ENCODE measurements at regions not wholly inside any gene's neighbourhood (a gene's known extent, or its start where the extent isn't known, plus 50 kb on each side); places are given as distances from the start of the nearest gene placed in this dataset.

DNA sequence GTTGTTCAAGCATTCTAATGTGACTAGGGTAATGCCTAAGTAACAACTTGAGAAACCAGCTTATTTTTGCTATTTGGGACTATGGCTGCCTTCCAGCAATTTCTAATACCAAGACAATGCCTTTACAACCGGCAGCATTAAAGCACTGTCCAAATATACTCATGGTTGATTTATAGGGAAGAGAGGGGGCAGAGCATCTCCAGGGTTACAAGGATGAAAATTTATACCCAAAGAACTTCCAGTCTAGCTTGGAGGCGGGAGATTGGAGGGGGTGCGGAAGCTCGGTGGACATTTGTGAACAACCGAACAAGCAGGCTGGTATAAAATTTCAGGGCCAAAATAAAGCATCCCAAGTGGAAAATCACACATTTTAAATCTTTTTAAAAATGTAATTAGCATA is 79.4 kb upstream of the FOXN2 start:
- Histone ChIP-seq H3K4me1 (no peaks in the 10 kb centered on the region), H3K36me3 (ENCODE audit: control insufficient read depth, insufficient read depth, low read length) (no peaks in the 10 kb centered on the region), H3K4me3 (ENCODE audit: low read depth, low read length) (no peak overlapping the region), H3K9me3 (no peaks in the 10 kb centered on the region), H3K27me3 (replicated peaks; ENCODE audit: control insufficient read depth, insufficient read depth, low read length) (no peaks in the 10 kb centered on the region)
- POLR2A ChIA-PET = no interaction called here
- H3K4me1 Mint-ChIP-seq (ENCODE audit: low read depth, unreplicated experiment) = peaks cover 6% of the 10 kb centered on the region
- CTCF ChIA-PET = no interaction called here
- no peak for DNase-seq
- intact Hi-C loops (cut with micrococcal nuclease; ENCODE audit: unreplicated experiment) = no loop called here
- no peaks in the 10 kb centered on the region for H3K9me3 Mint-ChIP-seq (ENCODE audit: unreplicated experiment)
- no peaks in the 10 kb centered on the region for H3K36me3 Mint-ChIP-seq (ENCODE audit: insufficient read depth, unreplicated experiment)
- TF ChIP-seq, protein P1, sequence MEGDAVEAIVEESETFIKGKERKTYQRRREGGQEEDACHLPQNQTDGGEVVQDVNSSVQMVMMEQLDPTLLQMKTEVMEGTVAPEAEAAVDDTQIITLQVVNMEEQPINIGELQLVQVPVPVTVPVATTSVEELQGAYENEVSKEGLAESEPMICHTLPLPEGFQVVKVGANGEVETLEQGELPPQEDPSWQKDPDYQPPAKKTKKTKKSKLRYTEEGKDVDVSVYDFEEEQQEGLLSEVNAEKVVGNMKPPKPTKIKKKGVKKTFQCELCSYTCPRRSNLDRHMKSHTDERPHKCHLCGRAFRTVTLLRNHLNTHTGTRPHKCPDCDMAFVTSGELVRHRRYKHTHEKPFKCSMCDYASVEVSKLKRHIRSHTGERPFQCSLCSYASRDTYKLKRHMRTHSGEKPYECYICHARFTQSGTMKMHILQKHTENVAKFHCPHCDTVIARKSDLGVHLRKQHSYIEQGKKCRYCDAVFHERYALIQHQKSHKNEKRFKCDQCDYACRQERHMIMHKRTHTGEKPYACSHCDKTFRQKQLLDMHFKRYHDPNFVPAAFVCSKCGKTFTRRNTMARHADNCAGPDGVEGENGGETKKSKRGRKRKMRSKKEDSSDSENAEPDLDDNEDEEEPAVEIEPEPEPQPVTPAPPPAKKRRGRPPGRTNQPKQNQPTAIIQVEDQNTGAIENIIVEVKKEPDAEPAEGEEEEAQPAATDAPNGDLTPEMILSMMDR (IDR thresholded peaks at IDR 0.05; ENCODE audit: insufficient read depth in 1 of 2, low read depth in 1 of 2, low read length in 1 of 2, severe bottlenecking in 1 of 2, unreplicated experiment in 1 of 2) = no peak
- no peaks in the 10 kb centered on the region for H3K27me3 Mint-ChIP-seq (ENCODE audit: insufficient read depth, unreplicated experiment)
- BruUV-seq (replicated peaks) = no TSS peak
- H3K4me3 Mint-ChIP-seq (ENCODE audit: unreplicated experiment) = no peak overlapping the region
- H3K27ac Mint-ChIP-seq (ENCODE audit: unreplicated experiment) = no peak overlapping the region

DNA sequence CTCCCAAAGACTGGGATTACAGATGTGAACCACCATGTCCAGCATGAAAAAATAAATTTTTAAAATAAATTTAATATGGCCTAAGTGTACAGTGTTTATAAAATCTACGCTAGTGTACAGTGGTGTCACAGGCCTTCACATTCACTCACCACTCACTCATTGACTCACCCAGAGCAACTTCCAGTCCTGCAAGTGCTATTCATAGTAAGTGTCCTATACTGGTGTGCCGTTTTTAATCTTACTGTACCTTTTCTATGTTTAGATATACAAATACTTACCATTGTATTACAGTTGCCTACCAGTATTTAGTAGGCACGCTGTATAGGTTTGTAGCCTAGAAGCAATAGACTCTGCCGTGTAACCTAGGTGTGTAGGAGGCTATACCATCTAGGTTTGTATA is 76.1 kb upstream of the FOXN2 start:
- no peaks in the 10 kb centered on the region for H3K9me3 Mint-ChIP-seq (ENCODE audit: unreplicated experiment)
- CTCF ChIA-PET = no interaction called here
- TF ChIP-seq, protein P1 (IDR thresholded peaks at IDR 0.05; ENCODE audit: insufficient read depth in 1 of 2, low read depth in 1 of 2, low read length in 1 of 2, severe bottlenecking in 1 of 2, unreplicated experiment in 1 of 2) = no peak
- H3K36me3 Mint-ChIP-seq (ENCODE audit: insufficient read depth, unreplicated experiment) = no peaks in the 10 kb centered on the region
- no peak overlapping the region for H3K27ac Mint-ChIP-seq (ENCODE audit: unreplicated experiment)
- intact Hi-C loops (cut with micrococcal nuclease; ENCODE audit: unreplicated experiment) = no loop called here
- no peaks in the 10 kb centered on the region for H3K4me1 ChIP-seq
- no peaks in the 10 kb centered on the region for H3K36me3 ChIP-seq (ENCODE audit: control insufficient read depth, insufficient read depth, low read length)
- POLR2A ChIA-PET = no interaction called here
- no peaks in the 10 kb centered on the region for H3K9me3 ChIP-seq
- BruUV-seq (replicated peaks) = no TSS peak
- no peaks in the 10 kb centered on the region for H3K27me3 Mint-ChIP-seq (ENCODE audit: insufficient read depth, unreplicated experiment)
- H3K4me3 ChIP-seq (ENCODE audit: low read depth, low read length) = no peak overlapping the region
- no peak overlapping the region for H3K4me3 Mint-ChIP-seq (ENCODE audit: unreplicated experiment)
- DNase-seq = no peak
- H3K27me3 ChIP-seq (replicated peaks; ENCODE audit: control insufficient read depth, insufficient read depth, low read length) = no peaks in the 10 kb centered on the region
- peaks cover 6% of the 10 kb centered on the region for H3K4me1 Mint-ChIP-seq (ENCODE audit: low read depth, unreplicated experiment)

DNA sequence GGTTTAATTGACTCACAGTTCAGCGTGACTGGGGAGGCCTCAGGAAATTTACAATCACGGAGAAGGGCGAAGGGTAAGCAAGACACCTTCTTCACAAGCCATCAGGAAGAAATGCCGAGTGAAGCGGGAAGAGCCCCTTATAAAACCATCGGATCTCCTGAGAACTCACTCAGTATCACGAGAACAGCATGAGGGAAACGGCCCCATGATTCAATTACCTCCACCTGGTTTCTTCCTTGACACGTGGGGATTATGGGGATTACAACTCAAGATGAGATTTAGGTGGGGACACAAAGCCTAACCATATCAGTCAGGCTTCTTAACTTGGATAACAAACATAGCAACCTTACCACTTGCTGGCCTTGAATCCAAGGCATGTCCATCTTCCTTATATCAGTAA is 73.6 kb upstream of the FOXN2 start:
- no TSS peak for BruUV-seq (replicated peaks)
- TF ChIP-seq, protein P1 (IDR thresholded peaks at IDR 0.05; ENCODE audit: insufficient read depth in 1 of 2, low read depth in 1 of 2, low read length in 1 of 2, severe bottlenecking in 1 of 2, unreplicated experiment in 1 of 2) = no peak
- intact Hi-C loops (cut with micrococcal nuclease; ENCODE audit: unreplicated experiment) = no loop called here
- Histone ChIP-seq H3K27me3 (replicated peaks; ENCODE audit: control insufficient read depth, insufficient read depth, low read length) (no peaks in the 10 kb centered on the region), H3K4me1 (no peaks in the 10 kb centered on the region), H3K36me3 (ENCODE audit: control insufficient read depth, insufficient read depth, low read length) (no peaks in the 10 kb centered on the region), H3K4me3 (ENCODE audit: low read depth, low read length) (no peak overlapping the region), H3K9me3 (no peaks in the 10 kb centered on the region)
- DNase-seq = no peak
- ChIA-PET POLR2A (no interaction called here), CTCF (no interaction called here)
- H3K36me3 Mint-ChIP-seq (ENCODE audit: insufficient read depth, unreplicated experiment) = no peaks in the 10 kb centered on the region
- no peak overlapping the region for H3K27ac Mint-ChIP-seq (ENCODE audit: unreplicated experiment)
- H3K4me3 Mint-ChIP-seq (ENCODE audit: unreplicated experiment) = no peak overlapping the region
- H3K9me3 Mint-ChIP-seq (ENCODE audit: unreplicated experiment) = no peaks in the 10 kb centered on the region
- H3K4me1 Mint-ChIP-seq (ENCODE audit: low read depth, unreplicated experiment) = peaks cover 6% of the 10 kb centered on the region
- H3K27me3 Mint-ChIP-seq (ENCODE audit: insufficient read depth, unreplicated experiment) = no peaks in the 10 kb centered on the region

All from Caco-2 (cell line).